SJCRH30 (cell line): ENCODE measurements at regions not wholly inside any gene's neighbourhood (a gene's known extent, or its start where the extent isn't known, plus 50 kb on each side); places are given as distances from the start of the nearest gene placed in this dataset.

Experiments used
- DNase-seq, 2 experiments: peaks; one replicate each; pipeline ENCODE4 v3.0.0-alpha.2; 2015 to 2020
- H3K27ac ChIP-seq: fragments of 250-450 bp; sonication (Bioruptor Pico); 2 replicates; pipeline ENCODE4 v1.5.1; 2020; ENCODE audit warnings: mild to moderate bottlenecking, moderate library complexity
- H3K27me3 ChIP-seq: fragments of 250-450 bp; sonication (Bioruptor Pico); 2 replicates; pipeline ENCODE4 v1.5.1; 2020; ENCODE audit warnings: mild to moderate bottlenecking, moderate library complexity
- H3K36me3 ChIP-seq: fragments of 250-450 bp; sonication (Bioruptor Pico); 2 replicates; pipeline ENCODE4 v1.5.1; 2020; ENCODE audit warnings: mild to moderate bottlenecking, moderate library complexity
- H3K4me1 ChIP-seq: fragments of 250-450 bp; sonication (Bioruptor Pico); 2 replicates; pipeline ENCODE4 v1.5.1; 2020; ENCODE audit warnings: mild to moderate bottlenecking, moderate library complexity
- H3K4me3 ChIP-seq: fragments of 250-450 bp; sonication (Bioruptor Pico); 2 replicates; pipeline ENCODE4 v1.5.1; 2020; ENCODE audit warnings: mild to moderate bottlenecking, moderate library complexity
- H3K9me3 ChIP-seq: fragments of 250-450 bp; sonication (Bioruptor Pico); replicated peaks from 2 replicates; pipeline ENCODE4 v1.5.1; 2020; ENCODE audit warnings: mild to moderate bottlenecking, moderate library complexity

DNA sequence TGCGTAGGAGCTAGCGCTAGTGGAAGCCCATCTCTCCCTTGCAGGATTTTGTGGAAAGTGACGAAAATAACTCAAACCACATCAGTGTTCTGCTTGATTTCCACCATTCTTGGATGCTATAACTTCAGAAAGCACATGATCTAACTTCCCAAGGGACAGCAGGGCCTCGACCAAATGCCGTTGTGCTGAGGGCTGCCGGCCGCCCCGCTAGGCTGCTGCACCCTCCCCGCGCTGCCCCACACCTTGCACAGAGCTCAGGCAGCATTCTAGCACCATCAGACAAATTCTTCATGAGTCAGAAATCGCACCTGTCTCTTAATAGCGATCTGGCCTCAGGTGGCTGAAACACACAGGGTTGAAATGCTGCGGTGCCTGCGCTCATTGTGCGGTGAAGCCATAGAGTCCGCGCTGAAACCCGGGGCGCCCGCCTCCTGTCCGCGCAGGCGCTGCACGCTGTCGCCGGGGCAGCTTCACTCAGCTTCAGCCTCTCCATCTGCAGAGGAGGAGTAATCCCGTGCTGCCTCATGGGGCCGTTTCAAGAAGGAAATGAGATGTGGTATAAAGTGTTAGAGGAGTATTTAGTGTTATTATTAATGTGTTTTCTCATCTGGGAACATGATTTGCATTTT lies 59.2 kb upstream of the B3GAT1 start:
- Histone ChIP-seq H3K27me3 (peaks cover 19% of the 10 kb centered on the region), H3K4me3 (no peak overlapping the region), H3K27ac (no peak overlapping the region), H3K4me1 (no peaks in the 10 kb centered on the region), H3K9me3 (no peaks in the 10 kb centered on the region), H3K36me3 (no peaks in the 10 kb centered on the region)
- no peak for DNase-seq

DNA sequence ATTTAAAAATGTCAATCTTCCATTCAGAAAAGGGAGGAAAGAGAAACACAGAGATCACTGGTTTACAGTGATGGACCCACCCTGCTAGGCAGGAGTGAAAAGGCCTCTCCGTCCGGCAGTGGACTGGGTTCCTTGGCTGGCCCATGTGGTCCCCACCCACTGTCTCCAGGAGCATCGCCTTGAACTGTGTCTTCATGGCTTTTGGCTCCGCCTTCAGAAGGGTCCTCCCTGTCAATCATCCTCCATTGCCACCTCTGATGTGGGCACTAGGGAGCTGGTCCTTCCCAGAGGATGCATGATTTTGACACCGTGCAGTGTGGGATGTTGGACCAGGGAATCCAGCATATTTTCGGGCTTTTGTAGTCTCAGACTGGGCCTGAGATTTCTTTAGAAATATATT lies 58.2 kb upstream of the B3GAT1 start:
- Histone ChIP-seq H3K4me1 (no peaks in the 10 kb centered on the region), H3K4me3 (no peak overlapping the region), H3K27me3 (peaks cover 21% of the 10 kb centered on the region), H3K36me3 (no peaks in the 10 kb centered on the region), H3K9me3 (no peaks in the 10 kb centered on the region), H3K27ac (no peak overlapping the region)
- no peak for DNase-seq

- H3K27ac ChIP-seq, result no peak overlapping the region
- H3K4me1 ChIP-seq, result no peaks in the 10 kb centered on the region
- H3K4me3 ChIP-seq, result no peak overlapping the region
- no peaks in the 10 kb centered on the region for H3K36me3 ChIP-seq
- DNase-seq, result peak in 1 of 2 experiments; percentile 11
- H3K27me3 ChIP-seq, result peaks cover 21% of the 10 kb centered on the region
- no peaks in the 10 kb centered on the region for H3K9me3 ChIP-seq
Observed at GRCh38 chr11:134469627-134470026, 57.6 kb upstream of the B3GAT1 start.

- H3K9me3 ChIP-seq, result no peaks in the 10 kb centered on the region
Observed at GRCh38 chr11:134468796-134469195, 56.8 kb upstream of the B3GAT1 start.

GRCh38 chr11:134468081-134468668 lies 56.1 kb upstream of the B3GAT1 start:
- H3K36me3 ChIP-seq, result no peaks in the 10 kb centered on the region
- H3K27me3 ChIP-seq, result peaks cover 21% of the 10 kb centered on the region
- H3K27ac ChIP-seq, result no peak overlapping the region
- no peaks in the 10 kb centered on the region for H3K4me1 ChIP-seq
- H3K4me3 ChIP-seq, result no peak overlapping the region
- DNase-seq, result no peak
- no peaks in the 10 kb centered on the region for H3K9me3 ChIP-seq

More at GRCh38 chr11:134468796-134469195, 56.8 kb upstream of the B3GAT1 start:
- H3K4me1 ChIP-seq, result no peaks in the 10 kb centered on the region
- DNase-seq, result no peak
- H3K27ac ChIP-seq, result no peak overlapping the region
- no peak overlapping the region for H3K4me3 ChIP-seq
- H3K36me3 ChIP-seq, result no peaks in the 10 kb centered on the region
- H3K27me3 ChIP-seq, result peaks cover 21% of the 10 kb centered on the region

GRCh38 chr11:134466610-134467567 lies 54.8 kb upstream of the B3GAT1 start:
- no peaks in the 10 kb centered on the region for H3K9me3 ChIP-seq
- H3K4me3 ChIP-seq, result no peak overlapping the region
- peaks cover 19% of the 10 kb centered on the region for H3K27me3 ChIP-seq
- DNase-seq, result no peak
- no peaks in the 10 kb centered on the region for H3K36me3 ChIP-seq
- no peaks in the 10 kb centered on the region for H3K4me1 ChIP-seq
- H3K27ac ChIP-seq, result no peak overlapping the region

DNA sequence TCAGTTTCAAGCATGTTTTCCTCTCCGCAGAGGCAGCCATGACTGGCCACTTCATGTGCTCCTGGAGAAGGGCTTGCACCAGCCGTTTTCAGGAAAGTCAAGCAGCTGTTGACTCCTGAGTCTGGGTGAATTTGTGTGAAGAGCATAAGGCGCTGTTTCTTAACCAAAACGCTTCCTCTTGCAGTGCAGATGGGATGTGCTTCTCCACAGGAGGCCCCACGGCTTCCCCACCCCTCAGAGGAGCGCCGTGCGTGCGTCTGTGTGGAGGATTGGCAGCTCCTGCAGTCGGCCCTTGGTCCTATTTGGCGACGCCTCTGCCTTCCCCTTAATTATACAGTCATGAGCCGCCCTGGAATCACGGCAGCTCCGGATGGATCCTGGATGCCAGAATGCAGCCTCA lies 54.1 kb upstream of the B3GAT1 start:
- no peak overlapping the region for H3K4me3 ChIP-seq
- H3K9me3 ChIP-seq, result no peaks in the 10 kb centered on the region
- DNase-seq, result no peak
- H3K27ac ChIP-seq, result no peak overlapping the region
- peaks cover 17% of the 10 kb centered on the region for H3K27me3 ChIP-seq
- no peaks in the 10 kb centered on the region for H3K36me3 ChIP-seq
- H3K4me1 ChIP-seq, result no peaks in the 10 kb centered on the region

DNA sequence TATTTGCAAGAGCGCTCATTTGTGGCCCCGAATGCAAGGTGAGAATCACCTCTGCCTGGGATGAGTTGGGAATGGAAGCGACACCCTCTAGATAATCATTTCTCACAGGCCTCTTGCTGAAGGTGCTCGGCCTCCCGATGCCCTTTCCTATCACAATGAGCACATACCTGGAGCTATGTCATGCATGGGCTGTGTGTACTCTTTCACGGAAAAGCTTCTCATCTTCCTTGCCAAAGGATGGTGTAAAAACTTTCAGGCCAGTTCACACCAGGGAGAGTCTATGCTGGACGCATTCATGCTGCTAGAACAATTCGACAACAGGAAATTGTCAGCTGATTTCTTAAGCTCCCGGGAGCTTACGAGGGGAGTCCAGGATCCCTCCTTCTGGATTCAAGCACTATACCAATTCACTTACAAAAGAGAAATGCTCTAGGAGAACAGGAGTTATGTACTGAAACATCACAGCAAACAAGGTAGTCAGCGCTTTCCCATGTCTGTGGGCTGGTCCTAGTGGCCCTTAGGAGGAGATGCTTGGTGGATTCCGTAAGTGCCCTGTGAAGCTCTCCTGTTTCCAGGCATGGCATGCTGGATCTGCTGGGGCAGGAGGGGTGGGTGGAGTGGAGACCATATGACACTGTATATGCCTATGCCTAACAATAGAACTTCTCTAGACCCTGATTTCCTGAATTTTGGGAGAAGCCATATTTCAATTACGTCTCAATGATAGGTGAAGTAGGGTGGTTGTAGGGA lies 53.1 kb upstream of the B3GAT1 start:
- Histone ChIP-seq H3K27me3 (peaks cover 13% of the 10 kb centered on the region), H3K4me3 (no peak overlapping the region), H3K9me3 (no peaks in the 10 kb centered on the region), H3K36me3 (no peaks in the 10 kb centered on the region), H3K27ac (no peak overlapping the region), H3K4me1 (no peaks in the 10 kb centered on the region)
- no peak for DNase-seq

DNA sequence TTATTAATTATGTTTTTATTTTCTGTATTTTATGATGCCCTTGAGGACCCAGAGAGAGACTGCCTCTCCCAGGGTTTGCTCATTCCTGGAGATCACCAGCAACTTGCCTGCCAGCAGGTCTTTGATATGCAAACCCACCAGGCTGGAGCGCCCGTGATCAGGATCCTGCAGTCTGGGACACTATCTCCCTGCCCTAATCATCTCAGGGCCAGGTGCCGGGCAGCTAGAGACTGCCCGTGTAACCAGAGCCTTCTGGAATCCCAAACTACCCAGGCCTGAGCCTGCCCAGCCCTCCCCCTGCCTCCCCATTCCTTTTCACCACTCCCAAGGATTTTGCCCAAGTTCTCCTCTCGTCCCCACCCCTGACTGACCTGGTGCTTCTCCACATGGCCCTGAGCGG lies 52.2 kb upstream of the B3GAT1 start:
- Histone ChIP-seq H3K9me3 (no peaks in the 10 kb centered on the region), H3K4me1 (no peaks in the 10 kb centered on the region), H3K27me3 (peaks cover 5% of the 10 kb centered on the region), H3K4me3 (no peak overlapping the region), H3K27ac (no peak overlapping the region), H3K36me3 (no peaks in the 10 kb centered on the region)
- DNase-seq, result no peak

DNA sequence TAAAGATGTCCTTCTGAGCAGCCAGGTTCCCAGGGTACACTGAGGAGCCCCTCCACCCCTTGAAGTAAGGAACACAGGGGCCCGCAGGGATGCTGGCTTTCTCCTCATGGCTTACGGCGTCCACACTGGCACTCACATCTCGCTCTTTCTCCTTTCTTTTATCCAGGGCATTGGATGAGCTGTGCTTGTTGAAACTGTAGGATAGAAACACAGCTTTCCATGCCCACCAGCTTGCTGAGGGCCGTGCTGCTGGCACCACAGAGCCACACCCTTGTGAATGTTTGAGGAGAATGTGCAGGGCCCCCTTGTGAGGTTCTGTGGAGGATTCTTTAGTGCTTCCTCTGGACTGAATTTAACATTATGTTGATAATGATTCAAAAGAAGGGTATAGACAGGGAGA lies 51.7 kb upstream of the B3GAT1 start:
- H3K4me3 ChIP-seq, result no peak overlapping the region
- no peaks in the 10 kb centered on the region for H3K9me3 ChIP-seq

More for the DNA sequence above, 51.7 kb upstream of the B3GAT1 start:
- no peaks in the 10 kb centered on the region for H3K36me3 ChIP-seq
- peaks cover 3% of the 10 kb centered on the region; the same call in 1 of the 2 replicates for H3K27me3 ChIP-seq
- no peaks in the 10 kb centered on the region for H3K4me1 ChIP-seq
- no peak overlapping the region for H3K27ac ChIP-seq
- no peak for DNase-seq
